GM19035 (cell line): ENCODE measurements at regions not wholly inside any gene's neighbourhood (a gene's known extent, or its start where the extent isn't known, plus 50 kb on each side); places are given as distances from the start of the nearest gene placed in this dataset.
"Not testable (repeated sequence)": the region's sequence is repeated elsewhere in the genome, so short reads cannot be mapped to it uniquely, and the experiment has no call there.

Experiments
- ATAC-seq: cut with Tn5 transposase; IDR thresholded peaks from one replicate; pipeline ENCODE4 v1.9.1; 2021; ENCODE audit not compliant: unreplicated experiment

- no peak for ATAC-seq
Measured at GRCh38 chr5:86671536-86671935, 53.8 kb downstream of the COX7C start.

DNA sequence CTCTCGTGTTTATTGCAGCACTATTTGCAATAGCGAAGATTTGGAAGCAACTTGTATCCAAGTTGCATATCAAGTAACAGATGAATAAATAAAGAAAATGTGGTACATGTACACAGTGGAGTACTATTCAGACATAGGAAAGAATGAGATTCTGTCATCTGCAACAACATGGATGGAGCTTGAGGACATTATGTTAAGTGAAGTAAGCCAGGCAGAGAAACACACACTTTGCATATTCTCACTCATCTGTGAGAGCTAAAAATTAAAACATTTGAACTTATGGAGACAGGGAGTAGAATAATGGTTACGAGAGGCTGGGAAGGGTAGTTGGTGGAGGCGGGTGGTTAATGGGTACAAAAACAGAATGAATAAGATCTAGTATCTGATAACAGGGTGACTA lies 56.3 kb downstream of the COX7C start:
- no peak for ATAC-seq

DNA sequence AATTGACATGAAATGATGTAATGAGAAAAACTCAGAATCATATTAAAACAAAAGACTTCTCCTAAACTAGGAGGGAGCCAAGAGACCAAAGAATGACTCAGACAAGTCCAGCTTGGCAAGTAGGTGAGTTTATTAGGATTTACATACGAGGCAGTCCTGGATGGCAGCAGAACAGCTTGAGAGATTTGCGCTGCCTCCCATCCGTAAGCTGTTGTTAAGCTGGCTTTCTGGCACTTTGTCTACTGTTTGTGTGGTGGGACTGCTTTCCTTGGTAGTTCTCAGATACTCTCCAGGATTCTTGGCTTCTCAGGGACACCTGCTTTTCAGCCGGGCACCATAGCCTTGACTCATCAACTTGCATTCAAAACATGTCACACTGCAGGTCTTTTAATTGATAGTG lies 57.6 kb downstream of the COX7C start:
- ATAC-seq: no peak

DNA sequence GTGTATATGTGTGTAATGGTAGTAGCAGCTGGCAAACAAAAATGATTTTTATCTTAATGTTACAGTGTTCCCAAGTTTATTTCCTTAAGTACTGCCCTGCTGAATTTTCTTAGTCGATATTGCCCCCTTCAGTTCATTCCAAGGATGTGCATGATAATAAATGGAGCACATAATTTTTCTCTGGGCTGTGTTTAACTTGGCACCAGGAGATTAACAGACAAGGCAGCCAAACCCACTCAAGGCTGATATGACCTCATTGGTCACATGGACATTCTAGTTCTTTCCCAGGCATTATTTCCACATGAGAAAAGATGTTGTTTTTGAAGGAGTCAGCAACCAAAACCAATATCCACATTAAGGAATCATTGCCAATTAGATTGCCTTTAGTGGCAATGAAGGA lies 61.8 kb downstream of the COX7C start:
- ATAC-seq: peak; percentile 61

DNA sequence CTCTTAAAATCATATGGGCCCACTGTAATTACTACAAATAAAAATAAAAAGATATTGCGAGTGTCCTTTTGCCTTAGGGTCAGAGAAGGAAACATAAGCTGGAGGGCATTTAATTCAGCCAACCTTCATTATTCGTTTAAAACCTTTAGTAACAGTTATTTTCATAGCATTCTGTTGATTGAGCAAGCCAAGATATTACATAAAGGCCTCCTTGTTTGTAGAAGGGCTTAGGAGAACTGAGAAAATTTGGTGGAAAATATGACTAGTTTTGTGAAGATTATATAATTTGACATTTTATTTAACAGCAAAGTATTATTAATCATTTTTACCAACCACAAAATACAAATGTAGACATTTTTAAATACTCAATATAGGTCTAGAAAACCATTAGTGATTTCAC lies 62.2 kb downstream of the COX7C start:
- no peak for ATAC-seq

- ATAC-seq: no peak
Measured at GRCh38 chr5:86684222-86684621, 66.5 kb downstream of the COX7C start.

DNA sequence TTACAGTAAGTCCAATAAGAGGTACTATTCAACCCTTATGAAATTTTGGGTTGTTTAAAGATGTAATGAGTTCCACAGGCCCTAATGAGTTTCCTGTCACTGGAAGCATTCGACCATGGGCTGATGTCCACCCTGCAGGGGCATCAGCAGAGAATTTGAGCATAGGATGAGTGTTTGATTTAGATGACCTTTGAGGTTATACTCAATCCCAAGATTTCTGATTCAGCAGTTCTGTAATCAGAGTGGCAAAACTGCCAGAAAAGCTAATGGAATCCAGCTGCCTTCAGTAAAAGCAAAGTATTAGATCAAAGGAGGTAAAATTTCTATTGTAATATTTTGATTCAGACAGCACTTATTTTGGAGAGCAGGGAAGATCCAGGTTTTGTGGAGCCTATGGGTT lies 68.3 kb downstream of the COX7C start:
- ATAC-seq: no peak

DNA sequence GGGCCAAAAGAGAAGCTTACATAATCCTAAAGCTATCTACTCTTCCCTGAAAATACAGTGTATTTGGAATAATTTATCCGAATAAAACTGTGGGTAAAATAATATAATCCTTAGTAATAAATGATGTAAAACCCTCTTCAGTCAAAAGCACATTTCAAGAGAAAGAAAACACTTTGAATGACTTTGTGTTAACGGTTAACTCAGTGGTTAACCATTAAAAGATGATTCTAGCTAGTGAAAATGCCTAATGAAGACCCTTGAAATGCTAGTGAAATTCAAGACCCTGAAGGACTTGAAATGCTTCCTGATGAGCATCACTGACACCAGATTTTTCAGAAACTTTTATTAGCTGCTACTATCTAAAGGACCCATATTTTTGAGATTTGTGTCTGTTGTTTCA lies 70.7 kb downstream of the COX7C start:
- no peak for ATAC-seq

DNA sequence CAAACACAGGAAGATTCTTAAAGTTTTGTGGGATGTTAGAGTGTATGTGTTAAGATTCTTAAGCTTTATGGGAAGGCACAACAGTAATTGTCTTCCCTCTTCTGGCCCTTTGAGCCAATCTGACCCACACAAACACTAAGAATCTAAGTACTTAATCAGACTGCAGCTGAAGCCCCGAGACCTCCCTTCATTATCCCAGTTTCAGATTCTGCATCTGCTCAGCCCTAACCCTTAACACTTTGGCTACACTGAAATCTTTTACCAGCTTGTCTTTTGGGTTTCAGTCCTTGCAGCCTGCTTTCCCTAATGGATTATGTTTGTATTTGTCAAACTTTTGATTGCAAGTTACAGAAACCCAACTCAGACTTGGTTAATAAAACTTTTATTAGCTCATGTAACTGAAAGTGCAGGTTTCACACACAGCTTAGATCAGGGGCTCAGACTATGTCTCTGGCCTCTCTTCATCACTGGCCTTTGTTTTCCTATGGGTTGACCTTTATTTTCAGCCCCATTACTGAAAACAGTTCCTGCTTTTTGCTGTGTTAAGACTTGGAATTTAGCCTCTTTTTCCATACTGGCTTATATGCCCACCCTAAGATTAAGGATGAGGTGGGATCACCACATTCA lies 71.5 kb downstream of the COX7C start:
- no peak for ATAC-seq

DNA sequence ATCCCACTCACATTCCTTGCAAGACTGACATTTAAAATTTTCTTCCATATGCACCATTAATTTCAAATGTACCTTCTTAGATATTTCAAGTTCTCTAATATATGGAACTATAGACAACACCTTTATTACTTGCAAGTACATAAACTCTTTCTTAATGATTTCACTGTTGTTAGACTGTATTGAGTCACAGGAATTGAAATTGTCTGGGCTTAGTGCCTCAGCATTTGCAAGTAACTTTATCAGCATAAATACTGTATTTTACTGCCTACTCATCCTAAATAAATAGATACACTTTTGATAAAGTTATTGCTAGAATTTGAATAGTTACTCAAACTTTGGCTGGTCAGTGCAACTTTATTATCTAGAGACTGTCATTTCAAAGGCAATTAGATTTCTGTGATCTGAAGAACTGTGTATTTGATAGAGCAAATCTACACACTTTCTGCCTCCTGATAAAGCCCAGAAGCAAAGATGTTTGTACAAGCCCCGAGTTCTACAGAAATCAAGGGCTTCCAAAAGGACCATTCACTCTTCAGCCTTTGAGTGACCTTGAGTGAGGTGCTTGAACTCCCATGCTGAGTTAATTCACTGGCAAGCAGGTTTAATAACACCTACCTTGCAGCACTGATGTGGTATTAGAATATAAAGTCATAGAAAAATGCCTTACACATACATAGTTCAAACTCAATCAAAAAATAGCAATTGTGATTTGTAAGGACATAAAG lies 91.6 kb downstream of the COX7C start:
- no peak for ATAC-seq

GRCh38 chr5:86716121-86716520 lies 98.4 kb downstream of the COX7C start:
- ATAC-seq: no peak

- ATAC-seq: not testable (repeated sequence)
Measured at GRCh38 chr5:86731319-86732117, 113.8 kb downstream of the COX7C start.

DNA sequence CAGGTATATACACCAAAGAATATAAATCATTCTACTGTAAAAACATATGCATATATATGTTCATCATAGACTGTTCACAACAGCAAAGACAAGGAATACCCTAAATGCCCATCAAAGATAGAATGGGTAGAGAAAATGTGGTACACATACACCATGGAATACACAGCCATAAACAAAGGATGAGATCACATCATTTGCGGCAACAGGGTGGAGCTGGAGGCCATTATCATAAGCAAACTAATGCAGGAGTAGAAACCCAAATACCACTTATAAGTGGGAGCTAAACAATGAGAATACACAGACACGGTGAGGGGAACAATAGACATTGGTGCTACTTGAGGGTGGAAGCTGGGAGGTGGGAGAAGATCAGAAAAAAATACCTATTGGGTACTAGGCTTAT lies 117.6 kb downstream of the COX7C start:
- ATAC-seq: no peak

DNA sequence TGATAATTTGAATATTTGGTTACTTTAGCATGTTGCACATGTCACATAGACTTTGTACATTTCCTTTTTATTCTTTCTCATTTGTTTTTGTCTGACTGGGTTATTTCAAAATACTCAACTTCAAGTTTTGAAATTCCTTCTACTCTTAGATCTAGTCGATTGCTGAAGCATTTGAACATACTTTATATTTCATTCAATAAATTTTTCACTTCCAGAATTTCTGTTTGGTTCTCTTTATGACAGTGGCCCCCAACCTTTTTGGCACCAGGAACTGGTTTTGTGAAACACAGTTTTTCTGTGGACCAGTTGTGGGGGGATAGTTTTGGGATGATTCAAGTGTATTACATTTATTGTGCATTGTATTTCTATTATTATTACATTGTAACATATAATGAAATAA lies 119.8 kb downstream of the COX7C start:
- no peak for ATAC-seq

DNA sequence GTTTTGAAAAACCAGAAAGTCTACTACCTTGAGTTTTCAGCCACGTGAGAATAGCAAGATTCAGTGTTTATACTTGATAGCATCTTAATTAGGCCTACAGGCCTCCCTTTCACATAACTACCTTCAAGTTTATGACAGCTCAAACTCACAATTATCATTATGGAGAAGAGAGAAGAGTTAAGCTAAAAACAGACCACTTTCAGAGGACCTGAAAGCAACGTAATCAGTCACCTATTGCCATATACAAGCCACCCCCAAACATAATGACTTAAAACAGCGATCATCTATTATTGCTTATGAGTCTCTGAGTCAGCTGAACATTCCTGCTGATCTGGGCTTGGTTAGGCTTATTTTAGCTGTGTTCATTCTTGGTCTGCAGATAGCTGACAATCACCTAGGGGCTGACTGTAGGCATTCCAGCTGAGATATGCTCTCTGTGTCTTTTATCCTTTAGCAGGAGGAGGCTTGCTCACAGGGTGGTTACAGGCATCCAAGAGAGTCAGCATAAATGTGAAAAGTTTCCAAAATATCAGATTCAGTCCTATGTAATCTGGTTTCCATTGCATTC lies 130.9 kb downstream of the COX7C start:
- no peak for ATAC-seq

DNA sequence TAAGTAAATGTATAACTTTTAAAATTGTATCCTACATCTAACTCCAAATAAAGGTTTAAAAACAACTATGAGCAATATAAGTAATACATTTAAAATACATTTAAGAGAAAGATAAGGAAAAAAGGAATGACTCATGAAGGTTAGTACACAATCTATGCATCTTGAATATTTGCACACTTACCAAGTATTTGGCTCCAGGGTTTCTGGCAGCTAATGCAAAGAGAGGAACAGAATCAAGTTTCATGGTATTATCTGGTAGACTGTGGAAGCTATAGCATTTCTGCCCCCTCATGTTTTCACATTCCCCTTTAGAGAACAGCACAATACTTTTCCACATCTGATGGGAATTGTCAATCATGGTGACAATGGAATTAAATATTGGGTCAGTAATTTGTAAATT lies 132.1 kb downstream of the COX7C start:
- ATAC-seq: no peak

- no peak for ATAC-seq
Measured at GRCh38 chr5:86756839-86757238, 139.1 kb downstream of the COX7C start.

DNA sequence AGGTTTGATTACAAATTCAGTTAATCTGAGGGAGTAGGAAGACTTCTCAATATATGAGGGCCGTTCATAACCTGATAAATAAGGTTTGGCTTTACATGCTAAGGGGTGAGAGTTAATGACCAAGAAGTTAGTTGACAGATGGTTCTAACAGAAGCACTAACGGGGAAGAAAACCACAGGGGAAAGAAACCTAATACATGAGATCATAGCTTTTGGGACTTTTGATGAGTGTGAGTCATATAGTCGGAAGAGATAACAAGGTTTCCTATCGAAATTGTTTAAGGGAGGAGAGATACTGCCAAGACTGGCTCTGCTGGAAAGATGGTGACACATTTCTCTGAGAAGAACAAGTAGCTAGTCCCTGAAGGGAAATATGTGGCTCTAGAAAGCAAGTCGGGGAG lies 140.1 kb downstream of the COX7C start:
- ATAC-seq: no peak

DNA sequence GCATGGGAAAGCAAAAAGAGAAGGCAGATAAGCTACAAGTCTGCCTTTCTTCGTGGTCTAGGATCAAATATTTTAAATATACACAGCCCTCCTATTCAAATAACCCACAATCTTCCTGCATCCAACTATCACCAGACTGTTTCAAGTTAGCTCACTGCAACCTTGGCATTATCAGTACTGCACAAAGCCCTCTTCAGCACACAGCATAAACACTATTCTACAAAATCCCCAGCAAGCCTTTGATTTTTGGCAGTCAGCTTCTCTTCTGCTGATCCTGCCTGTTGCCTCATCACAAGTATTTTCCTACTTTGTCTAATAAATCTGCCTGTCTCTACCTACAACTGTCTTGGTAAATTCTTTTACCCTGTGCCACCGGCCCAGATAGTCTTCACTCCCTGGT lies 142.9 kb downstream of the COX7C start:
- no peak for ATAC-seq

DNA sequence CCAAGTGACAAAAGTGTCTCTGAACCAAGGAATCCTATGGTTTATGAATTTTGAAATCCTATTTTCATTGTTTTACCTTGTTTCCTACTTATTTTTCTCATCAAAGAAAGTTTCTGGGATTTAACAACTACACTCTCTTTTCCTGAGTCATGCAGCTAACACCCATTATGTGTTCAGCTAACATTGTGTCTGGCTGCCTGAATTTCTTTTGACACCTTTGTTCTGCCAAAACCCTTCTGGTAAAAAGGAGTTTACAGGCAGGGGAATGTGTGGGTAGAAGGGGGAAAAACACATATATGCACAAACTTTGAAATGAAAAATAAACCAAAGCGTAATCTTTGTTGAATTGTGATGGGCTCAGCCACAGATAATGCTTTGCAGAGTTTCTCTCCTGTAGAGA lies 146.2 kb downstream of the COX7C start:
- ATAC-seq: no peak

DNA sequence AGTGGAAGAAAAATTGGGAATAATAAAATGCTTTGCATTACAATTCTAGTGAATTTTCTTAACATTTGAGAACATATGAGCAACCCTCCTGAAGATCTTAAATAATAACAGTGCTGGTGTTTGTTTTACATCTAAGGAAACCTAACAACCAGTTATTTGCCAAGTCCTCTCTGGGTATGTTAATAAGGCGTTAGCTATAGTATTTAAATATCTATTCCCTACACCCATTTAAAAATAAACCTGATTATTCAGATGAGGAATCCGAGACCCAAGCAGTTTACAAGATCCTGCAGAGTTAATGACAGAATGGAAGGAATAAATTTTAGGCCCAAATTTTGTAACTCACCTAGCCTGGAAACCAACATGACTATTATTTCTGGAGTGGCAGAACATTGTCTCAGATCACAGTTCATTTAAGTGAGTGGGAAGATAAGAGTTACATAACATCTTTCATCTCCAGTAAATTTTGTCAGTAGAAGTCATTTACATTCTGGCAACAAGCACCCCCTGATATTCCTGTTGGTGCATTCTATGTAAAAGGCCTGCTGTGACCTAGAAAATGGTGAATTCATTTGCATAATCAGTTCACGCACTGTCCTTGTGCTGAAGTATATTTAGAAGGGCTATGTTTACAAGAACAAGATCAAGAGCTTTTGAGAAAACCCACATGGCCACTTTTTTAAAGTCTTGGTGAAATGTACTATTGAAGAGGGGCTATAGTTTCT lies 148.2 kb downstream of the COX7C start:
- no peak for ATAC-seq
